B cell (primary cell): ENCODE measurements at regions not wholly inside any gene's neighbourhood (a gene's known extent, or its start where the extent isn't known, plus 50 kb on each side); places are given as distances from the start of the nearest gene placed in this dataset.

Source experiments
- ATAC-seq: fragments of 200-7000 bp; cut with Tn5 transposase; one replicate; pipeline ENCODE4 v1.10.0; 2021; ENCODE audit warnings: low read depth, mild to moderate bottlenecking, moderate number of reproducible peaks, moderate library complexity
- CTCF ChIA-PET: fragments of 350-600 bp; sonication (Branson Sonifier 250); formaldehyde crosslinking; loops from one replicate; lab custom pipeline; 2021; ENCODE audit warnings: antibody characterized with exemption, inconsistent platforms; lab: Charles Lee
- POLR2A ChIA-PET: fragments of 350-600 bp; sonication (Branson Sonifier 250); formaldehyde crosslinking; loops from one replicate; lab custom pipeline; 2021; ENCODE audit warnings: antibody characterized with exemption; lab: Charles Lee
- DNase-seq: peaks from one replicate; pipeline ENCODE4 v3.0.0; 2013
- H2AFZ ChIP-seq: 2 replicates; pipeline ENCODE4 v1.6.1; 2012; ENCODE audit warnings: mild to moderate bottlenecking, low read depth, low read length; ENCODE audit not compliant: insufficient read depth, poor library complexity, severe bottlenecking
- H3K27ac ChIP-seq, 2 donors: 1 replicate in 1 of 2; 2 replicates in 1 of 2; pipeline ENCODE4 v1.5.1; 2012 to 2013; ENCODE audit warnings: low read length in 2 of 2, mild to moderate bottlenecking in 2 of 2, moderate library complexity in 1 of 2
- H3K27me3 ChIP-seq, 4 experiments: fragments of 200-600 bp in 1 of 4; sonication (generic) in 1 of 4; replicated peaks in 1 of 4; 1 replicate in 2 of 4; 2 replicates in 2 of 4; pipeline versions ENCODE4 v1.6.1 to v1.7.0; 2013 to 2016; ENCODE audit warnings: low read length in 3 of 4, mild to moderate bottlenecking in 2 of 4, mixed read lengths in 1 of 4, moderate library complexity in 1 of 4; ENCODE audit not compliant: insufficient read depth in 4 of 4, control insufficient read depth in 3 of 4; ENCODE audit errors: control extremely low read depth in 1 of 4
- H3K36me3 ChIP-seq, 2 experiments: replicated peaks in 1 of 2; 1 replicate in 1 of 2; 2 replicates in 1 of 2; pipeline versions ENCODE4 v1.6.1 to v1.7.1; 2013; ENCODE audit warnings: low read length in 1 of 2; ENCODE audit not compliant: insufficient read depth in 2 of 2, control insufficient read depth in 1 of 2; ENCODE audit errors: control extremely low read depth in 1 of 2, extremely low read depth in 1 of 2
- H3K4me1 ChIP-seq, 2 donors: fragments of 200-600 bp in 1 of 2; sonication (generic) in 1 of 2; 1 replicate in 1 of 2; 2 replicates in 1 of 2; pipeline versions ENCODE4 v1.5.1 to v1.6.1; 2013 to 2017; ENCODE audit warnings: low read length in 2 of 2; ENCODE audit not compliant: control insufficient read depth in 2 of 2, insufficient read depth in 2 of 2
- H3K4me2 ChIP-seq: replicated peaks from 2 replicates; pipeline ENCODE3; 2012; ENCODE audit warnings: mild to moderate bottlenecking, low read depth, low read length; ENCODE audit not compliant: poor library complexity, severe bottlenecking
- H3K4me3 ChIP-seq, 5 experiments: fragments of 200-600 bp in 1 of 5; sonication (generic) in 1 of 5; 1 replicate in 3 of 5; 2 replicates in 2 of 5; pipeline versions ENCODE4 v1.5.1 to v1.7.0; 2011 to 2016; ENCODE audit warnings: low read length in 4 of 5, mild to moderate bottlenecking in 4 of 5, low read depth in 2 of 5, control low read depth in 1 of 5, moderate library complexity in 1 of 5; ENCODE audit not compliant: insufficient read depth in 1 of 5; ENCODE audit errors: control extremely low read depth in 1 of 5, extremely low read depth in 1 of 5
- H3K79me2 ChIP-seq: fragments of 200-600 bp; sonication (generic); one replicate; pipeline ENCODE4 v1.6.0; 2016; ENCODE audit warnings: low read length; ENCODE audit not compliant: control insufficient read depth, insufficient read depth
- H3K9ac ChIP-seq: fragments of 200-600 bp; sonication (generic); 2 replicates; pipeline ENCODE4 v1.6.1; 2017; ENCODE audit warnings: mild to moderate bottlenecking, low read length, moderate library complexity
- H3K9me3 ChIP-seq, 3 donors: one replicate each; pipeline versions ENCODE4 v1.6.1 to v1.7.1; 2013; ENCODE audit warnings: low read length in 2 of 3; ENCODE audit not compliant: control insufficient read depth in 2 of 3, insufficient read depth in 1 of 3; ENCODE audit errors: control extremely low read depth in 1 of 3
- H4K20me1 ChIP-seq: 2 replicates; pipeline ENCODE4 v1.6.0; 2012; ENCODE audit warnings: mild to moderate bottlenecking, low read length; ENCODE audit not compliant: insufficient read depth, control insufficient read depth, poor library complexity, severe bottlenecking
- H3K27ac Mint-ChIP-seq: one replicate; pipeline ENCODE4 v1.8.0; 2021; ENCODE audit warnings: mixed read lengths
- H3K27me3 Mint-ChIP-seq: one replicate; pipeline ENCODE4 v1.8.0; 2021; ENCODE audit warnings: mixed read lengths
- H3K4me1 Mint-ChIP-seq: one replicate; pipeline ENCODE4 v1.8.0; 2021; ENCODE audit warnings: mixed read lengths
- H3K4me3 Mint-ChIP-seq: one replicate; pipeline ENCODE4 v1.8.0; 2021; ENCODE audit warnings: mixed read lengths
- H3K9me3 Mint-ChIP-seq: one replicate; pipeline ENCODE4 v1.8.0; 2022; ENCODE audit warnings: mixed read lengths; ENCODE audit not compliant: insufficient read depth
- CTCF ChIP-seq: fragments of 200-600 bp; IDR thresholded peaks from one replicate; pipeline ENCODE4 v1.8.0; 2022; ENCODE audit warnings: antibody characterized with exemption, mild to moderate bottlenecking
- EZH2 ChIP-seq: IDR thresholded peaks from 2 replicates; pipeline ENCODE4 v1.6.1; 2012; ENCODE audit warnings: borderline replicate concordance, low read depth, mild to moderate bottlenecking, moderate library complexity, low read length; ENCODE audit not compliant: insufficient read depth, poor library complexity, severe bottlenecking
- WGBS: methylation state at CpG from one replicate; pipeline ENCODE4 v1.1.5; 2013; ENCODE audit warnings: missing lambda C conversion rate; ENCODE audit not compliant: insufficient coverage; 5-methylcytosine and 5-hydroxymethylcytosine counted together
- intact Hi-C: fragments of 100-400 bp; cut with micrococcal nuclease; formaldehyde crosslinking; loops from one replicate; pipeline ENCODE4 v1.10.0; 2022

- POLR2A ChIA-PET, result no interaction called here
- Mint-ChIP-seq H3K4me3 (no peak overlapping the region), H3K9me3 (no peaks in the 10 kb centered on the region), H3K27ac (no peak overlapping the region), H3K4me1 (peaks cover 4% of the 10 kb centered on the region), H3K27me3 (peaks cover 33% of the 10 kb centered on the region)
- TF ChIP-seq EZH2 (no peak), CTCF (no peak)
- no peak for ATAC-seq
- 92% methylated on average over 2 of the region's 3 CpGs for WGBS
- H3K4me2 ChIP-seq, result no peak overlapping the region
- peaks cover 0 to 5% of the 10 kb centered on the region in 2 donors for H3K4me1 ChIP-seq
- H3K36me3 ChIP-seq, result no peaks in the 10 kb centered on the region
- H2AFZ ChIP-seq, result no peak overlapping the region
- intact Hi-C loops, result no loop called here
- H3K9ac ChIP-seq, result no peak overlapping the region
- H3K27ac ChIP-seq, result no peak overlapping the region
- no peaks in the 10 kb centered on the region for H3K27me3 ChIP-seq
- H3K79me2 ChIP-seq, result no peaks in the 10 kb centered on the region
- no peak for DNase-seq
- H3K4me3 ChIP-seq, result no peak overlapping the region
- H3K9me3 ChIP-seq, result no peaks in the 10 kb centered on the region
- CTCF ChIA-PET, result no interaction called here
- H4K20me1 ChIP-seq, result no peaks in the 10 kb centered on the region
Measured at GRCh38 chr17:51423421-51424160, 163.2 kb downstream of the UTP18 start.

- H3K4me2 ChIP-seq, result no peak overlapping the region
- no peaks in the 10 kb centered on the region for H3K27me3 ChIP-seq
- H3K9ac ChIP-seq, result no peak overlapping the region
- H3K36me3 ChIP-seq, result no peaks in the 10 kb centered on the region
- ATAC-seq (no peak), DNase-seq (no peak)
- H3K4me3 ChIP-seq, result no peak overlapping the region
- no peak overlapping the region for H3K27ac ChIP-seq
- no peaks in the 10 kb centered on the region for H3K9me3 ChIP-seq
- Mint-ChIP-seq H3K27ac (no peak overlapping the region), H3K9me3 (no peaks in the 10 kb centered on the region), H3K4me1 (peaks cover 4% of the 10 kb centered on the region), H3K4me3 (no peak overlapping the region), H3K27me3 (peaks cover 25% of the 10 kb centered on the region)
- no peaks in the 10 kb centered on the region for H3K79me2 ChIP-seq
- ChIA-PET CTCF (no interaction called here), POLR2A (no interaction called here)
- peaks cover 0 to 5% of the 10 kb centered on the region in 2 donors for H3K4me1 ChIP-seq
- no CpG with 5 or more reads among the region's 1 CpG for WGBS
- intact Hi-C loops, result no loop called here
- no peak for TF ChIP-seq EZH2
- no peak for TF ChIP-seq CTCF
- H2AFZ ChIP-seq, result no peak overlapping the region
- H4K20me1 ChIP-seq, result no peaks in the 10 kb centered on the region
Measured at GRCh38 chr17:51425773-51426172, 165.4 kb downstream of the UTP18 start.
